ENCODE measurements at regions not wholly inside any gene's neighbourhood (a gene's known extent, or its start where the extent isn't known, plus 50 kb on each side); places are given as distances from the start of the nearest gene placed in this dataset.

- no peak overlapping the region for H3K27ac ChIP-seq (ENCODE audit: low read depth, low read length)
- no peak for TF ChIP-seq CTCF (IDR thresholded peaks at IDR 0.05; ENCODE audit: low read depth, low read length)
- no peak overlapping the region for H3K4me3 ChIP-seq (ENCODE audit: low read depth, low read length)
- ChIA-PET CTCF (no interaction called here), POLR2A (no interaction called here)
- DNase-seq (ENCODE audit: low read depth, low spot score): no peak
- no peaks in the 10 kb centered on the region for H3K9me3 ChIP-seq (ENCODE audit: control insufficient read depth, insufficient read depth, low read length)
- peaks cover 15% of the 10 kb centered on the region for H3K27me3 ChIP-seq (ENCODE audit: control insufficient read depth, insufficient read depth, low read length)
Observed at GRCh38 chr4:183563874-183564273, 59.0 kb downstream of the ING2 start.

DNA sequence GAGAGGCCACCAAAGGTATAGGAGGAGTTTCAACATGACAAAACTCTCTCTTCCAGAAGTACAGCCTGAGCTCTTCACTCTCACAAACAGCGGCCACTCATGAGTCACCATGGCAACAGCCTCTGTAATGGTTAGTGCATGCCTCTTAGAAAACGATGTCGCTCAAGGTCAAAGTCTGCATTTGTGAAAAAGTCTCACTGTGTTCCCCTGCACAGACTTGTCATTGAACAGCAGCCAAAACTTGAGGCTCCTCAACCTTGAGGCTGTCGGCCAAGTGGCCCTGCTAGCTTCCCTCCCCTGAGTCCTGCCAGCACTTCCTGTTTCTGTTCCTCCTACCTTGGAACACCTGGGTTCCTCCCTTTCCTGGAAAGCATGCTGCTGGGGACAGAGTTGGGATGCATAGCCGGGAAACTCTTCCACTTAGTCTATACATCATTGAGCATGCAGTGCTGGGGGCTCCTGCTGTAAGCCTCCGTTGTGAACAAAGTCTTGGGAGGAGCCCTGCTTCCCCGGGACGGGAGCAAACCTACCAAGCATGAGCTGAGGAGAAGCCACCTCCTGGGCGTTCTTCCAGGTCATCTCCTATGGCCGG is 66.6 kb downstream of the ING2 start:
- POLR2A ChIA-PET: no interaction called here
- DNase-seq (ENCODE audit: low read depth, low spot score): no peak

GRCh38 chr4:183576701-183577404 is 72.0 kb downstream of the ING2 start:
- DNase-seq (ENCODE audit: low read depth, low spot score): no peak
- Histone ChIP-seq H3K27me3 (ENCODE audit: control insufficient read depth, insufficient read depth, low read length) (peaks cover 3% of the 10 kb centered on the region), H3K4me3 (ENCODE audit: low read depth, low read length) (no peak overlapping the region), H3K9me3 (ENCODE audit: control insufficient read depth, insufficient read depth, low read length) (no peaks in the 10 kb centered on the region), H3K27ac (ENCODE audit: low read depth, low read length) (no peak overlapping the region)
- ChIA-PET CTCF (no interaction called here), POLR2A (interaction anchor here (1.7 kb wide), 1 partner anchor 11 kb away, joined by 5 read pairs; no protein-coding TSS in a partner anchor)
- TF ChIP-seq CTCF (IDR thresholded peaks at IDR 0.05; ENCODE audit: low read depth, low read length): no peak

More for the DNA sequence above, 66.6 kb downstream of the ING2 start:
- Histone ChIP-seq H3K27me3 (ENCODE audit: control insufficient read depth, insufficient read depth, low read length) (peaks cover 15% of the 10 kb centered on the region), H3K27ac (ENCODE audit: low read depth, low read length) (no peak overlapping the region), H3K9me3 (ENCODE audit: control insufficient read depth, insufficient read depth, low read length) (no peaks in the 10 kb centered on the region), H3K4me3 (ENCODE audit: low read depth, low read length) (peak overlapping the region; percentile 5; the same call in 1 of the 2 replicates)
- TF ChIP-seq CTCF (IDR thresholded peaks at IDR 0.05; ENCODE audit: low read depth, low read length): no peak
- CTCF ChIA-PET: no interaction called here

- no peak overlapping the region for H3K27ac ChIP-seq (ENCODE audit: low read depth, low read length)
- POLR2A ChIA-PET: no interaction called here
- DNase-seq (ENCODE audit: low read depth, low spot score): no peak
- no peaks in the 10 kb centered on the region; the same call in 1 of the 2 replicates for H3K9me3 ChIP-seq (ENCODE audit: control insufficient read depth, insufficient read depth, low read length)
- TF ChIP-seq CTCF (IDR thresholded peaks at IDR 0.05; ENCODE audit: low read depth, low read length): no peak
- no peaks in the 10 kb centered on the region for H3K27me3 ChIP-seq (ENCODE audit: control insufficient read depth, insufficient read depth, low read length)
- CTCF ChIA-PET: interaction anchor here (0.6 to 2.7 kb wide), 2 partner anchors 7 to 103 kb away, joined by 3 to 6 read pairs; no protein-coding TSS in a partner anchor
- no peak overlapping the region for H3K4me3 ChIP-seq (ENCODE audit: low read depth, low read length)
Observed at GRCh38 chr4:183580370-183580769, 75.5 kb downstream of the ING2 start.

DNA sequence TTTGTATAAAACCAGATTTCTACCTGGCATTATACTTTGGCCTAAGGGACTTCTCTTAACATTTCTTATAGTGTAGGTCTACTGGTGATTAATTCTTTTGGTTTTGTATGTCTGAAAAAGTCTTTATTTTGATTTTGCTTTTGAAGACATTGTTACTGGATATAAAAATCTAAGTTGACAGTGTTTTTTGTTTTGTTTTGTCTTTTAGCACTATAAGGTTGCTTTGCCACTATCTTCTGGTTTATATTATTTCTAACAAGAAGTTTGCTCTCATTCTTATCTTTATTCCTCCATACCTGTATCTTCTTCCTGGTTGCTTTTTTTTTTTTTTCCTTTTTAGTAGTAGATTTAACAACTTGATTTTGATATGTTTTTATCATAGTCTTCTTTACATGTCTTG is 76.0 kb downstream of the ING2 start:
- no peak for TF ChIP-seq CTCF (IDR thresholded peaks at IDR 0.05; ENCODE audit: low read depth, low read length)
- Histone ChIP-seq H3K9me3 (ENCODE audit: control insufficient read depth, insufficient read depth, low read length) (no peaks in the 10 kb centered on the region; the same call in 1 of the 2 replicates), H3K27ac (ENCODE audit: low read depth, low read length) (no peak overlapping the region), H3K27me3 (ENCODE audit: control insufficient read depth, insufficient read depth, low read length) (no peaks in the 10 kb centered on the region), H3K4me3 (ENCODE audit: low read depth, low read length) (no peak overlapping the region)
- ChIA-PET POLR2A (no interaction called here), CTCF (no interaction called here)
- no peak for DNase-seq (ENCODE audit: low read depth, low spot score)
